ENCODE measurements at regions not wholly inside any gene's neighbourhood (a gene's known extent, or its start where the extent isn't known, plus 50 kb on each side); places are given as distances from the start of the nearest gene placed in this dataset.

DNA sequence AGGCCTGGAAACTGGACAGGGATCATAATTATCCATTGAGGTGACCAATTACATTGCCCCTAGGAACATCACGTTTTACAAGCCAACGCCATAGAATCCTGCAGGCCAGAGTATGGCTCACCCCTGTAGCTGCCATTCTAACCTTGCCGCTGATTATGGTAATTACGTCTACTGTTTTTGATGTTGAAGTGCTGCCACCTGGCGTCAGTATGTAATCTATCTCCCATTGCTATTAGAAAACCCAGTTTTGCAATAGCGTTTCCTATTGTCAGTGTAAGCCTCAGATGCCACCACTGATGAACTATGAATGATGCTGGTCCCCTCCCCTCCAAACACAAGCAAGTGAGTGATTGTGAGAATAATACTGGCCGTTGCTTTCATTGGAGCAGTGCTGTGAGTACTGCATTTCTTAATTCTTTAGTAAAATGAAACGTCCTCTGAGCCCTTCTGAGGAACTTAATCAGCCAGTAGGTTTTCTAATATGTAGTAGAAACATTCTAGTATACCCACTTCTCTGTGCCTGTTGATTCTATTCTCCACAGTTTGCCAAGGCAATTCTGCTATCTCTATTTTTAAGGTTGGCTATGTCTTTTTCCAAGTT lies 100.5 kb upstream of the NMUR2 start:
- Mint-ChIP-seq H3K36me3 (ENCODE audit: unreplicated experiment) (no peaks in the 10 kb centered on the region), H3K27me3 (ENCODE audit: unreplicated experiment) (peaks cover 10% of the 10 kb centered on the region), H3K27ac (ENCODE audit: unreplicated experiment) (no peak overlapping the region), H3K4me3 (ENCODE audit: unreplicated experiment) (no peak overlapping the region), H3K9me3 (ENCODE audit: unreplicated experiment) (no peaks in the 10 kb centered on the region), H3K4me1 (ENCODE audit: unreplicated experiment) (no peaks in the 10 kb centered on the region)
- TF ChIP-seq, protein P1, sequence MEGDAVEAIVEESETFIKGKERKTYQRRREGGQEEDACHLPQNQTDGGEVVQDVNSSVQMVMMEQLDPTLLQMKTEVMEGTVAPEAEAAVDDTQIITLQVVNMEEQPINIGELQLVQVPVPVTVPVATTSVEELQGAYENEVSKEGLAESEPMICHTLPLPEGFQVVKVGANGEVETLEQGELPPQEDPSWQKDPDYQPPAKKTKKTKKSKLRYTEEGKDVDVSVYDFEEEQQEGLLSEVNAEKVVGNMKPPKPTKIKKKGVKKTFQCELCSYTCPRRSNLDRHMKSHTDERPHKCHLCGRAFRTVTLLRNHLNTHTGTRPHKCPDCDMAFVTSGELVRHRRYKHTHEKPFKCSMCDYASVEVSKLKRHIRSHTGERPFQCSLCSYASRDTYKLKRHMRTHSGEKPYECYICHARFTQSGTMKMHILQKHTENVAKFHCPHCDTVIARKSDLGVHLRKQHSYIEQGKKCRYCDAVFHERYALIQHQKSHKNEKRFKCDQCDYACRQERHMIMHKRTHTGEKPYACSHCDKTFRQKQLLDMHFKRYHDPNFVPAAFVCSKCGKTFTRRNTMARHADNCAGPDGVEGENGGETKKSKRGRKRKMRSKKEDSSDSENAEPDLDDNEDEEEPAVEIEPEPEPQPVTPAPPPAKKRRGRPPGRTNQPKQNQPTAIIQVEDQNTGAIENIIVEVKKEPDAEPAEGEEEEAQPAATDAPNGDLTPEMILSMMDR (IDR thresholded peaks at IDR 0.05), result peak; percentile 63
- no peak for DNase-seq (ENCODE audit: extremely low spot score, unreplicated experiment)

DNA sequence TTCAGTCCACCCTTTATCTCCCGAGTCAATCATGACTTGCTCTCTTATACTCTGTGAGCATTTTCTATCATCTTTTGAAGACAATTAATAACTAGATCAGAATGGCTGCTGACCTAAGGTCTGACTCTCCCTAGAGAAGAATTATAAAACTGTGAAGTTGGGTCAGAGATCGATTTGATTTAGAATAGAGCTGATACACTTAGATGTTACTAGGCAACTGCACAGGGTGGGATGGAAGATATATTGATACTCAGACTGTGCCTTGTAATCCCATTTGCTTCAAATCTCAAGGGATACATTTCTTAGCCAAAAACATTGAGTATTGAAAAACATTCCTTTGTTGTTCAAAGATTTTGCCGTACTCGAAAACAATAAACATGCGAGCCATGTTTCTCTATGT lies 106.0 kb upstream of the NMUR2 start:
- no peak overlapping the region for H3K4me3 Mint-ChIP-seq (ENCODE audit: unreplicated experiment)
- no peak overlapping the region for H3K27ac Mint-ChIP-seq (ENCODE audit: unreplicated experiment)
- DNase-seq (ENCODE audit: extremely low spot score, unreplicated experiment), result no peak
- H3K9me3 Mint-ChIP-seq (ENCODE audit: unreplicated experiment), result no peaks in the 10 kb centered on the region
- H3K36me3 Mint-ChIP-seq (ENCODE audit: unreplicated experiment), result no peaks in the 10 kb centered on the region
- TF ChIP-seq, protein P1 (IDR thresholded peaks at IDR 0.05), result no peak
- H3K27me3 Mint-ChIP-seq (ENCODE audit: unreplicated experiment), result peaks cover 27% of the 10 kb centered on the region
- H3K4me1 Mint-ChIP-seq (ENCODE audit: unreplicated experiment), result no peaks in the 10 kb centered on the region

DNA sequence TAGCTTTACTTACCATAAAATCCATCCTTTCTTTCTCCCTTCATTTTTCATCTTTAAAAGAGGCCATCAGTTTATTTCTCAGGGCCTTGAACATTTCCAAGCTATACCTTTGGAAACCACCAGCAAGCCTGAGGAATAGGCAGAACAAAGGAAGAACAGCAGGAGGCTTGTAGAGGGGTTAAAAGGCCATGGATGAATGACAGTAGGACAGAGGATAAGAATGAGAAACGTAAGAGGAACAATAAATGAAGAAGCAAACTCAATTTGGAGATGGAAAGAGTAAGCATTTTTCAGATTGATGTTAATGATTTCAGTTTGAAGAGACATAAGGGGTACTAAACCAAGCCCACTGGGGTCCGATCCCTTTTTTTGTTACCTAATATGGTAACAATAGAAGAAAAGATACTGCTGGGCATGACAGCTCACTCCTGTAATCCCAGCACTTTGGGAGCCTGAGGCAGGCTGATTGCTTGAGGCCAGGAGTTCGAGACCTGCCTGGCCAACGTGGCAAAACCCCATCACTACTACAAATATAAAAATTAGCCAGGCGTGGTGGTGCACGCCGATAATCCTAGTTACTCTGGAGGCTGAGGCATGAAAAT lies 106.6 kb upstream of the NMUR2 start:
- no peak overlapping the region for H3K4me3 Mint-ChIP-seq (ENCODE audit: unreplicated experiment)
- no peaks in the 10 kb centered on the region for H3K4me1 Mint-ChIP-seq (ENCODE audit: unreplicated experiment)
- peaks cover 29% of the 10 kb centered on the region for H3K27me3 Mint-ChIP-seq (ENCODE audit: unreplicated experiment)
- TF ChIP-seq, protein P1 (IDR thresholded peaks at IDR 0.05), result no peak
- H3K9me3 Mint-ChIP-seq (ENCODE audit: unreplicated experiment), result no peaks in the 10 kb centered on the region
- DNase-seq (ENCODE audit: extremely low spot score, unreplicated experiment), result no peak
- H3K27ac Mint-ChIP-seq (ENCODE audit: unreplicated experiment), result no peak overlapping the region
- H3K36me3 Mint-ChIP-seq (ENCODE audit: unreplicated experiment), result no peaks in the 10 kb centered on the region

DNA sequence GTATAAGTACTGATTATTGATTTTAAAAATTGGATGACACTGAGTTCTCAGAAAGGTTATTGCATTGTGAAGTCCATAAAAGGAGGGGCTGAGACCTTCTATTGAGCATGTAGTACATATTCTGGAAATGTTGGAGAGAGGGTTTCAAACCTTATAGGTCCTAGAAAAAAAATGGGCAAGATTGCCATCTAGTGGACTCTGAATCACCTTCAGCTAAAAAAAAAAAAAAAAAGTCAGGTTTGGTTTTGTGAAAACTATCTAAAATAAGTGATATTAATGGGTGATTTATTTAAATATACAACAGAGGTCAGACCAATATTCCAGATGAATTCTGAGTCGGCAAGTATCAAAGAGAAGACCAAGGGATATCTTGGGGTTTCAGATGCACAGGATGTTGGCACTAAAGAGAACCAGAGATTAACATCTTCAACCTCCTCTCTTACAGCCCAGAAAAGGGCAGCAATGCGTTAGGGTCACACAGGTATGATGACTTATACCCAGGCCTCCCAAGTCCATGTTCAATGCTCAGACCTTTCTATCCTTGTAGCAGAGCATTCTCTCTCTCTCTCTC lies 109.8 kb upstream of the NMUR2 start:
- Mint-ChIP-seq H3K36me3 (ENCODE audit: unreplicated experiment) (no peaks in the 10 kb centered on the region), H3K27me3 (ENCODE audit: unreplicated experiment) (peaks cover 32% of the 10 kb centered on the region), H3K4me1 (ENCODE audit: unreplicated experiment) (no peaks in the 10 kb centered on the region), H3K27ac (ENCODE audit: unreplicated experiment) (no peak overlapping the region), H3K4me3 (ENCODE audit: unreplicated experiment) (no peak overlapping the region), H3K9me3 (ENCODE audit: unreplicated experiment) (no peaks in the 10 kb centered on the region)
- no peak for DNase-seq (ENCODE audit: extremely low spot score, unreplicated experiment)
- TF ChIP-seq, protein P1 (IDR thresholded peaks at IDR 0.05), result peak; percentile 62

DNA sequence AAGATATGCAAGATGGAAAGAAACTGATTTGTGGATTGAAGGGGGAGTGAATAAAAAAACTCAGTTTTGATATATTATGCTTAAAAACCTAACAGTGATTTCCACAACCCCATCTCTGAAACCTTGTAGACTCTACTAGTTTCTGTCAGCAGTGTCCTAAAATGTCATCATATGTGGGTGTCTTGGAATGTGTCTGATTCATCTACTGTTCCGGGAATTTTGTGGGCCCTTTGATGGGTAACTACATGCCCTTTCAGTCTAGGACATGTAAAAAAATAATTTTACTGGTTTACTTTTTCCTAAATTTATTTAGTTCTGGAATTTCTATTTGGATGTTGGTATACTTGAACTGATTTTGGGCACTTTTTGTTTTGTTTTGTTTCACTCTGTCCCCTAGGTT lies 118.9 kb upstream of the NMUR2 start:
- TF ChIP-seq, protein P1 (IDR thresholded peaks at IDR 0.05), result no peak
- no peaks in the 10 kb centered on the region for H3K4me1 Mint-ChIP-seq (ENCODE audit: unreplicated experiment)
- no peak for DNase-seq (ENCODE audit: extremely low spot score, unreplicated experiment)
- peaks cover 33% of the 10 kb centered on the region for H3K27me3 Mint-ChIP-seq (ENCODE audit: unreplicated experiment)
- no peaks in the 10 kb centered on the region for H3K9me3 Mint-ChIP-seq (ENCODE audit: unreplicated experiment)
- H3K4me3 Mint-ChIP-seq (ENCODE audit: unreplicated experiment), result no peak overlapping the region
- no peaks in the 10 kb centered on the region for H3K36me3 Mint-ChIP-seq (ENCODE audit: unreplicated experiment)
- no peak overlapping the region for H3K27ac Mint-ChIP-seq (ENCODE audit: unreplicated experiment)

Measured in osteocyte (in vitro differentiated cells).